GM18505 (cell line): ENCODE measurements at regions not wholly inside any gene's neighbourhood (a gene's known extent, or its start where the extent isn't known, plus 50 kb on each side); places are given as distances from the start of the nearest gene placed in this dataset.
"Not testable (repeated sequence)": the region's sequence is repeated elsewhere in the genome, so short reads cannot be mapped to it uniquely, and the experiment has no call there.

Source experiments
- ATAC-seq: cut with Tn5 transposase; IDR thresholded peaks from one replicate; pipeline ENCODE4 v1.9.1; 2021; ENCODE audit not compliant: unreplicated experiment
- POLR2A ChIP-seq: IDR thresholded peaks from 4 replicates; pipeline ENCODE4 v1.6.1; 2011; ENCODE audit warnings: borderline replicate concordance; ENCODE audit not compliant: insufficient read depth, insufficient read length; ENCODE audit errors: extremely low read depth

- no peak for ATAC-seq
- no peak for TF ChIP-seq POLR2A
These were observed 193.9 kb upstream of the SALL3 start for GRCh38 chr18:78785706-78786105.

GRCh38 chr18:78786776-78787175 is 192.8 kb upstream of the SALL3 start:
- no peak for TF ChIP-seq POLR2A
- ATAC-seq: no peak

GRCh38 chr18:78787751-78788150 is 191.9 kb upstream of the SALL3 start:
- TF ChIP-seq POLR2A: no peak
- ATAC-seq: no peak

GRCh38 chr18:78788161-78788560 is 191.5 kb upstream of the SALL3 start:
- ATAC-seq: no peak
- TF ChIP-seq POLR2A: no peak

- ATAC-seq: no peak
- no peak for TF ChIP-seq POLR2A
These were observed 189.8 kb upstream of the SALL3 start for GRCh38 chr18:78789850-78790249.

GRCh38 chr18:78790511-78790910 is 189.1 kb upstream of the SALL3 start:
- no peak for TF ChIP-seq POLR2A
- ATAC-seq: no peak

- TF ChIP-seq POLR2A: no peak
- ATAC-seq: no peak
These were observed 188.7 kb upstream of the SALL3 start for GRCh38 chr18:78790960-78791359.

GRCh38 chr18:78792094-78792493 is 187.5 kb upstream of the SALL3 start:
- no peak for ATAC-seq
- TF ChIP-seq POLR2A: no peak

- ATAC-seq: no peak
These were observed 186.9 kb upstream of the SALL3 start for GRCh38 chr18:78792736-78793135.

GRCh38 chr18:78793313-78794070 is 186.1 kb upstream of the SALL3 start:
- TF ChIP-seq POLR2A: no peak
- ATAC-seq: no peak

More at GRCh38 chr18:78792736-78793135, 186.9 kb upstream of the SALL3 start:
- no peak for TF ChIP-seq POLR2A

GRCh38 chr18:78794071-78794430 is 185.6 kb upstream of the SALL3 start:
- TF ChIP-seq POLR2A: no peak

GRCh38 chr18:78796693-78797455 is 182.7 kb upstream of the SALL3 start:
- ATAC-seq: no peak
- TF ChIP-seq POLR2A: no peak

More at GRCh38 chr18:78794071-78794430, 185.6 kb upstream of the SALL3 start:
- no peak for ATAC-seq

- ATAC-seq: no peak
- no peak for TF ChIP-seq POLR2A
These were observed 182.1 kb upstream of the SALL3 start for GRCh38 chr18:78797499-78797898.

- ATAC-seq: no peak
- TF ChIP-seq POLR2A: no peak
These were observed 181.0 kb upstream of the SALL3 start for GRCh38 chr18:78798402-78799175.

- no peak for TF ChIP-seq POLR2A
- no peak for ATAC-seq
These were observed 180.1 kb upstream of the SALL3 start for GRCh38 chr18:78799382-78800089.

GRCh38 chr18:78800102-78800851 is 179.3 kb upstream of the SALL3 start:
- ATAC-seq: not testable (repeated sequence)
